GM12892 (cell line): ENCODE measurements at regions not wholly inside any gene's neighbourhood (a gene's known extent, or its start where the extent isn't known, plus 50 kb on each side); places are given as distances from the start of the nearest gene placed in this dataset.

Source experiments
- POLR2A ChIP-seq: IDR thresholded peaks from 2 replicates; pipeline ENCODE4 v1.6.1; 2011; ENCODE audit warnings: low read depth, low read length, control low read depth
- POLR2AphosphoS5 ChIP-seq: IDR thresholded peaks from 2 replicates; pipeline ENCODE4 v1.6.1; 2011; ENCODE audit warnings: low read depth, low read length, control low read depth
- TAF1 ChIP-seq: IDR thresholded peaks from 2 replicates; pipeline ENCODE4 v1.6.1; 2011; ENCODE audit warnings: low read depth, mild to moderate bottlenecking, control low read depth, low read length, borderline replicate concordance

GRCh38 chr14:45308745-45309397, 55.9 kb upstream of the MIS18BP1 start:
- TF ChIP-seq POLR2A: no peak
- no peak for TF ChIP-seq POLR2AphosphoS5
- TF ChIP-seq TAF1: no peak
